HG03521 (cell line): ENCODE measurements at regions not wholly inside any gene's neighbourhood (a gene's known extent, or its start where the extent isn't known, plus 50 kb on each side); places are given as distances from the start of the nearest gene placed in this dataset.

Experiments
- ATAC-seq: cut with Tn5 transposase; IDR thresholded peaks from one replicate; pipeline ENCODE4 v1.9.1; 2021; ENCODE audit warnings: mild to moderate bottlenecking, moderate library complexity; ENCODE audit not compliant: unreplicated experiment

GRCh38 chr1:239590556-239590955 is 204.2 kb downstream of the CHRM3 start:
- no peak for ATAC-seq

- no peak for ATAC-seq
These were observed 207.2 kb downstream of the CHRM3 start for GRCh38 chr1:239593527-239593926.

- ATAC-seq = no peak
These were observed 214.2 kb downstream of the CHRM3 start for GRCh38 chr1:239600588-239600987.

GRCh38 chr1:239601108-239601507 is 214.7 kb downstream of the CHRM3 start:
- ATAC-seq = no peak

GRCh38 chr1:239603530-239603929 is 217.2 kb downstream of the CHRM3 start:
- ATAC-seq = no peak

- ATAC-seq = no peak
These were observed 220.6 kb downstream of the CHRM3 start for GRCh38 chr1:239606850-239607400.

GRCh38 chr1:239608469-239608868 is 222.1 kb downstream of the CHRM3 start:
- ATAC-seq = no peak

- no peak for ATAC-seq
These were observed 226.0 kb downstream of the CHRM3 start for GRCh38 chr1:239612379-239612778.

GRCh38 chr1:239616673-239617072 is 230.3 kb downstream of the CHRM3 start:
- no peak for ATAC-seq

GRCh38 chr1:239617259-239617658 is 230.9 kb downstream of the CHRM3 start:
- no peak for ATAC-seq

GRCh38 chr1:239617731-239618130 is 231.4 kb downstream of the CHRM3 start:
- no peak for ATAC-seq

GRCh38 chr1:239619190-239619589 is 232.8 kb downstream of the CHRM3 start:
- no peak for ATAC-seq

- ATAC-seq = no peak
These were observed 244.4 kb downstream of the CHRM3 start for GRCh38 chr1:239630767-239631166.

- no peak for ATAC-seq
These were observed 247.1 kb downstream of the CHRM3 start for GRCh38 chr1:239633432-239633831.

GRCh38 chr1:239635276-239635675 is 248.9 kb downstream of the CHRM3 start:
- ATAC-seq = no peak

GRCh38 chr1:239636347-239636746 is 250.0 kb downstream of the CHRM3 start:
- no peak for ATAC-seq

- no peak for ATAC-seq
These were observed 258.2 kb downstream of the CHRM3 start for GRCh38 chr1:239644604-239645003.

- ATAC-seq = no peak
These were observed 260.7 kb downstream of the CHRM3 start for GRCh38 chr1:239647045-239647444.

- no peak for ATAC-seq
These were observed 261.7 kb downstream of the CHRM3 start for GRCh38 chr1:239647964-239648632.

- ATAC-seq = no peak
These were observed 268.7 kb downstream of the CHRM3 start for GRCh38 chr1:239655023-239655422.

- no peak for ATAC-seq
These were observed 270.9 kb downstream of the CHRM3 start for GRCh38 chr1:239657291-239657690.

GRCh38 chr1:239662950-239663349 is 276.6 kb downstream of the CHRM3 start:
- ATAC-seq = no peak

GRCh38 chr1:239672256-239672655 is 285.9 kb downstream of the CHRM3 start:
- ATAC-seq = no peak
